Neutrophil (primary cell): ENCODE measurements at regions not wholly inside any gene's neighbourhood (a gene's known extent, or its start where the extent isn't known, plus 50 kb on each side); places are given as distances from the start of the nearest gene placed in this dataset.

Experiments used
- H3K27ac ChIP-seq: fragments of 200-600 bp; sonication (generic); 2 replicates; pipeline ENCODE4 v1.5.1; 2016; ENCODE audit warnings: mild to moderate bottlenecking, moderate library complexity
- H3K27me3 ChIP-seq: fragments of 200-600 bp; sonication (generic); 2 replicates; pipeline ENCODE4 v1.6.0; 2016; ENCODE audit warnings: mild to moderate bottlenecking
- H3K36me3 ChIP-seq: fragments of 200-600 bp; sonication (generic); 2 replicates; pipeline ENCODE4 v1.5.1; 2017
- H3K4me1 ChIP-seq, 2 experiments: fragments of 200-600 bp in 1 of 2; sonication (generic) in 1 of 2; 1 replicate in 1 of 2; 2 replicates in 1 of 2; pipeline versions ENCODE4 v1.5.1 to v1.6.1; 2013 to 2016; ENCODE audit warnings: low read depth in 1 of 2, low read length in 1 of 2, mild to moderate bottlenecking in 1 of 2, moderate library complexity in 1 of 2; ENCODE audit not compliant: control insufficient read depth in 1 of 2, insufficient read depth in 1 of 2
- H3K4me3 ChIP-seq, 2 experiments: fragments of 200-600 bp in 1 of 2; sonication (generic) in 1 of 2; 1 replicate in 1 of 2; 2 replicates in 1 of 2; pipeline ENCODE4 v1.5.1; 2013 to 2016; ENCODE audit warnings: low read depth in 1 of 2, low read length in 1 of 2, mild to moderate bottlenecking in 1 of 2, moderate library complexity in 1 of 2
- H3K9me3 ChIP-seq: fragments of 200-600 bp; sonication (generic); 2 replicates; pipeline ENCODE4 v1.5.1; 2016
- CTCF ChIP-seq: fragments of 200-600 bp; sonication (generic); IDR thresholded peaks from 2 replicates; pipeline ENCODE4 v1.5.1; 2016; ENCODE audit warnings: antibody characterized with exemption

DNA sequence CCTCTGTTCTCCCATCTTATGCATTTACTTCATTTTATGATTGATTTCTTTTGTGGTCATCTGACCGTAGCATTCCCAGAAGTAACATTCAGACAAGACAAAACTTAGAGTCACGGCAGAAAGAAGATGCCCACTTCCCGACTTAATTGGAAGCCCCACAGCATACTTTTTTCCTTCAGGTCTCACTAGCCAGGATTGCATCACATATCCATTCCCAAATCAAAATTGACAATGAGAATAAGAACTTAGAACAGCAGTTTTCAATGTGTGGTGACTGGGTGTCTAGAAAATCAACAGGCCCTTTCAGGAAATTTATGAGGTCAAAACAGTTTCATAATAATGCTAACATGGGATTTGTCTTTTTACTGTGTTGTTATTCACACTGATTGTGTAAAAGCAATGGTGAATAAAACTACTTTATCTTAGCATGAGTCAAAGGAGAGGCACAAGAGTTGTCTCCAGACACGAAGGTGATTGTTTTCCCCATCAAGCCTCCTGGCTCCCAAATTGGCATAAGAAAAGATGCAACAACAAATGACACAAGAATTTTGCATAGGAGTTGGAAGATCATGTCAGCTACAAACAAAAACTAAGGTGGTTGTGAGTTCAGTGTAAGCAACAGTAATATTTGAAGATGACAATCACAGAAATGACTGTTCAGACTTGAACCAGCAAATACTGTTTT lies 493.9 kb downstream of the HTR7 start:
- Histone ChIP-seq H3K9me3 (no peaks in the 10 kb centered on the region), H3K27me3 (no peaks in the 10 kb centered on the region), H3K36me3 (no peaks in the 10 kb centered on the region), H3K27ac (no peak overlapping the region), H3K4me1 (no peaks in the 10 kb centered on the region), H3K4me3 (no peak overlapping the region)
- no peak for TF ChIP-seq CTCF

DNA sequence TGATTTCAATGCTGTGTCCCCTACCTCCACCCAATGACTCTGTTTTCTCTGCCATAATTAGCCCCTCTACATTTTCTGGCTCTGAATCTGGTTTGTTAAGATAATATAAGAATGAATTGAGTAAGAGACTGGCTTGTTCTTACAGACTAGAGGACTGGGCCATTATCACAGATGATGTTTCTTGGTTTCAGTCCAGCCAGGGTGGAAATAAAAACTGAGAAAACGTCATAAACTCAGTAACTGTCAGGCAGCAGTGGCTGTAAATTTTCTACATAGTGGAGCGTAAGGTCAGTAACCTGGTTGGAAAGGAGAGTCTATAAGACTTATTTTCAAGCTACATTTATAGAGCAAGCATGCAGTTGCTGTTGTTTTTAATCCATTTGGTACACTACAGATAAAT lies 485.4 kb downstream of the HTR7 start:
- no peak for TF ChIP-seq CTCF
- Histone ChIP-seq H3K4me1 (no peaks in the 10 kb centered on the region), H3K27me3 (no peaks in the 10 kb centered on the region), H3K36me3 (no peaks in the 10 kb centered on the region), H3K4me3 (no peak overlapping the region), H3K27ac (no peak overlapping the region), H3K9me3 (no peaks in the 10 kb centered on the region)

GRCh38 chr10:90373911-90374310 lies 483.9 kb downstream of the HTR7 start:
- no peaks in the 10 kb centered on the region for H3K4me1 ChIP-seq
- no peaks in the 10 kb centered on the region for H3K27me3 ChIP-seq
- no peak overlapping the region for H3K27ac ChIP-seq
- H3K9me3 ChIP-seq, result no peaks in the 10 kb centered on the region
- H3K4me3 ChIP-seq, result no peak overlapping the region
- TF ChIP-seq CTCF, result no peak
- no peaks in the 10 kb centered on the region for H3K36me3 ChIP-seq

GRCh38 chr10:90378524-90379076 lies 479.2 kb downstream of the HTR7 start:
- H3K27ac ChIP-seq, result no peak overlapping the region
- no peak for TF ChIP-seq CTCF
- no peaks in the 10 kb centered on the region for H3K27me3 ChIP-seq
- H3K9me3 ChIP-seq, result no peaks in the 10 kb centered on the region
- H3K36me3 ChIP-seq, result no peaks in the 10 kb centered on the region
- H3K4me3 ChIP-seq, result no peak overlapping the region
- no peaks in the 10 kb centered on the region for H3K4me1 ChIP-seq

DNA sequence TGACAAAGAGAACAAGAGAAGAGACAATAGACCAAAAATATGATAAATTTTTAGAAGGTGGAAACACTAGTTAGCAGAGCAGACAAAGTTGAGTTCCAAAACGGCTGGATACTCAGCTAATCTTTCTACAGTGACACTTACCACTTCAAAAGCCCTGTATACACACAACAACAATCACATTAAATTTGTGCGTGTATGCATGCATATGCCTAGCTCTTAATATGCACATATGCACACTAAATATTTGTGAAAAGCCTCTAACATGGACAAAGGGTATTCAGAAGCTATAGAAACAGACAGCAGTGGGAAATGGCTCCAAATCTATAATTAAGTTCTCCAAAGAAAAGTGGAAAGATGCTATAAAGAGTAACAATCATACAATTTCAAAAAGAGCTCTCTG lies 476.4 kb downstream of the HTR7 start:
- no peaks in the 10 kb centered on the region for H3K4me1 ChIP-seq
- no peaks in the 10 kb centered on the region for H3K36me3 ChIP-seq
- no peak overlapping the region for H3K27ac ChIP-seq
- no peak for TF ChIP-seq CTCF
- no peak overlapping the region for H3K4me3 ChIP-seq
- no peaks in the 10 kb centered on the region for H3K27me3 ChIP-seq
- no peaks in the 10 kb centered on the region for H3K9me3 ChIP-seq
